ENCODE measurements at regions not wholly inside any gene's neighbourhood (a gene's known extent, or its start where the extent isn't known, plus 50 kb on each side); places are given as distances from the start of the nearest gene placed in this dataset.

DNA sequence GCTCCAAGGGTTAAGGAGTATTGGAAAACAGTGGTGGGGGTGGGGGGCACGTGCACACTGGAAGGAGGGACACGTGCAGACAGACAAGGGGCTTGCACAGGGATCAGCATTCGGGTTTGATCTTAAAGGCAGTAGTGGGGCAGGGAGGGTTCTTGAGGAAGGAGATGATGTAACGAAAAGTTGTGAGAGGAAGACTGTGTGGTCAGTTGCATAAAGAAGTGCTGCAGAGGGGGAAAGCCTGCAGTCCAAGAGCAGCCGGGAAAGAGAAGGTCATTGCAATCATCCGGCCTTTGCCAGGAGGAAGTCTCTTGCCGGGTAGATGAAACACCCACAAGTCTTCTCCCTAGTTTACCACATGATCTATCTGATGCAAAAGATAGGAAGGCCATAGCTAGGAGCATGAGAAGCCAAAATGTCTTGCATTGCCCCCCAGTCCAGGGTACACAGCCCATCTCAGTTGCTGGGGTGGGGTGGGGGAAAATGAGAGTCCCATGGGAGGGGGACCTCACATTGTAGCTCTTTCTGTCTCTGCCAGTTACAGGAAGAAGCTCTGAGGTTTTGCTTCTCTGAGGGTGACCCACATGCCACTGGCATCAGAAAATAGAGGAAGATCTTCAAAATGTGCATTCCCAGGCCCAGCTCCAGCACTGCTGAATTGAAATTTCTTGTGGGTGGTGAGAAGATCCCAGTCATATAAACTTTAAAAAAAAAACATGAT, 202.5 kb upstream of the RAB4A start:
- TF ChIP-seq POLR2A (IDR thresholded peaks at IDR 0.05), result no peak
- TF ChIP-seq, protein P1, sequence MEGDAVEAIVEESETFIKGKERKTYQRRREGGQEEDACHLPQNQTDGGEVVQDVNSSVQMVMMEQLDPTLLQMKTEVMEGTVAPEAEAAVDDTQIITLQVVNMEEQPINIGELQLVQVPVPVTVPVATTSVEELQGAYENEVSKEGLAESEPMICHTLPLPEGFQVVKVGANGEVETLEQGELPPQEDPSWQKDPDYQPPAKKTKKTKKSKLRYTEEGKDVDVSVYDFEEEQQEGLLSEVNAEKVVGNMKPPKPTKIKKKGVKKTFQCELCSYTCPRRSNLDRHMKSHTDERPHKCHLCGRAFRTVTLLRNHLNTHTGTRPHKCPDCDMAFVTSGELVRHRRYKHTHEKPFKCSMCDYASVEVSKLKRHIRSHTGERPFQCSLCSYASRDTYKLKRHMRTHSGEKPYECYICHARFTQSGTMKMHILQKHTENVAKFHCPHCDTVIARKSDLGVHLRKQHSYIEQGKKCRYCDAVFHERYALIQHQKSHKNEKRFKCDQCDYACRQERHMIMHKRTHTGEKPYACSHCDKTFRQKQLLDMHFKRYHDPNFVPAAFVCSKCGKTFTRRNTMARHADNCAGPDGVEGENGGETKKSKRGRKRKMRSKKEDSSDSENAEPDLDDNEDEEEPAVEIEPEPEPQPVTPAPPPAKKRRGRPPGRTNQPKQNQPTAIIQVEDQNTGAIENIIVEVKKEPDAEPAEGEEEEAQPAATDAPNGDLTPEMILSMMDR (IDR thresholded peaks at IDR 0.05), result no peak
